K562 (cell line): ENCODE measurements at regions not wholly inside any gene's neighbourhood (a gene's known extent, or its start where the extent isn't known, plus 50 kb on each side); places are given as distances from the start of the nearest gene placed in this dataset.
A peak's percentile ranks its signal among the peaks of the same experiment; 100 is the strongest.

Experiments
- ATAC-seq: fragments of 200-7000 bp; cut with Tn5 transposase; 3 replicates; pipeline ENCODE4 v1.9.1; 2020; ENCODE audit warnings: moderate library complexity
- BruUV-seq: library from RNA; stranded (reverse); fragments of 400-500 nt; replicated peaks from 2 replicates; lab custom pipeline; 2021; lab: Mats Ljungman, UMichigan
- CTCF ChIA-PET: fragments of 300-600 bp; formaldehyde crosslinking; extraction: SDS; loops from one replicate; lab custom pipeline; 2021; ENCODE audit warnings: low intra/inter-chr PET ratio; lab: Yijun Ruan, JAX
- POLR2A ChIA-PET: fragments of 300-600, 350-650 bp; sonication (Branson Sonifier 250); formaldehyde crosslinking; extraction: SDS; loops from one replicate; lab custom pipeline; 2021; ENCODE audit warnings: antibody characterized with exemption, inconsistent platforms; lab: Yijun Ruan, JAX
- DNase-seq, 4 experiments: peaks; one replicate each; pipeline versions ENCODE4 v3.0.0 to v3.0.0-alpha.2; 2011 to 2018; ENCODE audit warnings: low spot score in 3 of 4, mixed read lengths in 3 of 4; ENCODE audit errors: extremely low read depth in 1 of 4
- FAIRE-seq: peaks from 2 replicates; lab custom pipeline; 2011; peaks lifted over from hg19 to GRCh38; lab: Jason Lieb, UNC
- H2AFZ ChIP-seq: 2 replicates; pipeline ENCODE4 v1.6.0; 2011; ENCODE audit warnings: low read depth, low read length, control low read depth, inconsistent platforms
- H3K27ac ChIP-seq: fragments of 200-600 bp; 3 replicates; pipeline ENCODE4 v1.8.0; 2011; ENCODE audit warnings: low read depth, mild to moderate bottlenecking, control low read depth, inconsistent platforms, low read length, moderate library complexity, mixed read lengths; ENCODE audit errors: extremely low read depth
- H3K27me3 ChIP-seq, 2 experiments: fragments of 300-600 bp in 1 of 2; 2 replicates in 1 of 2; 3 replicates in 1 of 2; pipeline versions ENCODE4 v1.6.0 to v1.8.0; 2011; ENCODE audit warnings: inconsistent platforms in 2 of 2, low read length in 2 of 2, mild to moderate bottlenecking in 1 of 2, mixed read lengths in 1 of 2, moderate library complexity in 1 of 2; ENCODE audit not compliant: control insufficient read depth in 2 of 2, insufficient read depth in 2 of 2
- H3K36me3 ChIP-seq: fragments of 300-600 bp; 3 replicates; pipeline ENCODE4 v1.8.0; 2011; ENCODE audit warnings: mild to moderate bottlenecking, low read length, inconsistent platforms; ENCODE audit not compliant: control insufficient read depth, insufficient read depth
- H3K4me1 ChIP-seq, 2 experiments: fragments of 200-600 bp in 1 of 2; replicated peaks in 1 of 2; 2 replicates in 1 of 2; 3 replicates in 1 of 2; pipeline versions ENCODE4 v1.5.1 to v1.8.0; 2011; ENCODE audit warnings: inconsistent platforms in 2 of 2, low read length in 2 of 2, mild to moderate bottlenecking in 1 of 2, mixed read lengths in 1 of 2, moderate library complexity in 1 of 2; ENCODE audit not compliant: control insufficient read depth in 2 of 2, insufficient read depth in 2 of 2
- H3K4me2 ChIP-seq: 2 replicates; pipeline ENCODE4 v1.6.1; 2011; ENCODE audit warnings: low read length, control low read depth, inconsistent platforms, mixed read lengths; ENCODE audit not compliant: insufficient read depth
- H3K4me3 ChIP-seq: fragments of 200-600 bp; sonication (generic), shearing (Covaris generic); 2 replicates; pipeline ENCODE4 v1.5.1; 2016; ENCODE audit warnings: control low read depth, inconsistent platforms
- H3K79me2 ChIP-seq: fragments of 200-600 bp; 3 replicates; pipeline ENCODE4 v1.8.0; 2011; ENCODE audit warnings: low read length, inconsistent platforms; ENCODE audit not compliant: control insufficient read depth, insufficient read depth
- H3K9ac ChIP-seq, 2 experiments: 2 replicates each; pipeline versions ENCODE4 v1.6.0 to v1.6.1; 2011; ENCODE audit warnings: low read depth in 2 of 2, low read length in 2 of 2, control low read depth in 1 of 2, inconsistent platforms in 1 of 2, mild to moderate bottlenecking in 1 of 2, mixed read lengths in 1 of 2; ENCODE audit not compliant: insufficient read depth in 1 of 2
- H3K9me1 ChIP-seq: one replicate; pipeline ENCODE4 v1.6.0; 2011; ENCODE audit warnings: inconsistent platforms, mild to moderate bottlenecking, low read length, moderate library complexity; ENCODE audit not compliant: control insufficient read depth, insufficient read depth
- H3K9me3 ChIP-seq: replicated peaks from 2 replicates; pipeline ENCODE4 v1.5.1; 2011; ENCODE audit warnings: low read depth, low read length, inconsistent platforms; ENCODE audit not compliant: control insufficient read depth, insufficient read depth
- H4K20me1 ChIP-seq: replicated peaks from 2 replicates; pipeline ENCODE4 v1.6.1; 2011; ENCODE audit warnings: low read length, inconsistent platforms, mixed read lengths; ENCODE audit not compliant: control insufficient read depth, insufficient read depth
- ATF1 ChIP-seq, 2 experiments: fragments of 450-650 bp in 1 of 2; IDR thresholded peaks; 2 replicates each; pipeline ENCODE4 v1.6.1; 2016; ENCODE audit warnings: missing compliant biosample characterization in 1 of 2, missing genetic modification characterization in 1 of 2
- ATF7 ChIP-seq: fragments of 450-650 bp; IDR thresholded peaks from 2 replicates; pipeline ENCODE4 v1.7.1; 2014; ENCODE audit warnings: mild to moderate bottlenecking, moderate library complexity
- CSDE1 ChIP-seq, 2 experiments: fragments of 450-650 bp; IDR thresholded peaks; 2 replicates each; pipeline ENCODE4 v1.6.1; 2016; ENCODE audit warnings: mild to moderate bottlenecking in 1 of 2
- JUNB ChIP-seq: fragments of 450-650 bp; formaldehyde crosslinking; conservative IDR thresholded peaks from 2 replicates; pipeline ENCODE4 v1.4.0; 2020; ENCODE audit warnings: mild to moderate bottlenecking
- JUND ChIP-seq, 2 experiments: IDR thresholded peaks; 2 replicates in 1 of 2; 3 replicates in 1 of 2; pipeline ENCODE4 v1.6.1; 2011; ENCODE audit warnings: borderline replicate concordance in 2 of 2, low read depth in 2 of 2, low read length in 2 of 2, improper control_type of control experiment in 1 of 2, missing biosample characterization in 1 of 2, missing genetic modification characterization in 1 of 2, missing genetic modification reagents in 1 of 2
- RBM25 ChIP-seq: fragments of 200-400 bp; formaldehyde crosslinking; IDR thresholded peaks from 2 replicates; pipeline ENCODE4 v1.6.1; 2018; ENCODE audit warnings: low read length, low read depth, moderate library complexity; ENCODE audit not compliant: severe bottlenecking
- WGBS: fragments of 100-300 bp; shearing (Covaris generic); methylation state at CpG from one replicate; pipeline ENCODE4 v1.1.6; 2016; ENCODE audit warnings: low coverage, mixed read lengths; ENCODE audit not compliant: insufficient coverage; ENCODE audit errors: missing lambda C conversion rate; 5-methylcytosine and 5-hydroxymethylcytosine counted together
- in situ Hi-C: fragments of 300-500 bp; cut with MboI; formaldehyde crosslinking; loops from 4 replicates; pipeline ENCODE4 v1.15.0; 2018; ENCODE audit warnings: inconsistent platforms, mixed read lengths
- intact Hi-C: fragments of 100-400 bp; cut with micrococcal nuclease; formaldehyde crosslinking; loops from 2 replicates; pipeline ENCODE4 v1.14.2; 2022
- TF ChIP-seq, protein P1 (sequence below): fragments of 450-650 bp; IDR thresholded peaks from 2 replicates; pipeline ENCODE4 v1.6.1; 2016; ENCODE audit warnings: low read depth, mild to moderate bottlenecking, moderate library complexity
- TF ChIP-seq, protein P2 (sequence below), 2 experiments: fragments of 450-650 bp in 1 of 2; sonication (generic) in 1 of 2; formaldehyde crosslinking in 1 of 2; IDR thresholded peaks in 1 of 2; conservative IDR thresholded peaks in 1 of 2; 2 replicates each; pipeline versions ENCODE4 v1.6.1 to v1.8.1; 2016 to 2023; ENCODE audit warnings: mild to moderate bottlenecking in 2 of 2, moderate library complexity in 2 of 2, inconsistent platforms in 1 of 2, missing genetic modification reagents in 1 of 2

- WGBS = 8% methylated on average over 4 of the region's 4 CpGs
- DNase-seq = no peak
These were observed 82.4 kb upstream of the SLC25A33 start for GRCh38 chr1:9456833-9457232.

More at GRCh38 chr1:9456833-9457232, 82.4 kb upstream of the SLC25A33 start:
- Histone ChIP-seq H3K27me3 (peaks cover 45 to 80% of the 10 kb centered on the region in 2 experiments), H3K79me2 (no peaks in the 10 kb centered on the region), H3K4me1 (no peaks in the 10 kb centered on the region), H3K9ac (no peak overlapping the region), H3K36me3 (no peaks in the 10 kb centered on the region), H4K20me1 (peaks cover 6% of the 10 kb centered on the region; the same call in 1 of the 2 replicates), H3K4me2 (no peak overlapping the region), H3K4me3 (no peak overlapping the region), H3K27ac (no peak overlapping the region), H2AFZ (no peak overlapping the region), H3K9me3 (0 out of 2 replicates have a peak, but pooled peaks cover 2% of the 10 kb centered on the region), H3K9me1 (no peaks in the 10 kb centered on the region)
- ATAC-seq = no peak
- no peak for FAIRE-seq
- ChIA-PET POLR2A (no interaction called here), CTCF (interaction anchor here (1.1 to 6.6 kb wide), 2 partner anchors 167 to 539 kb away, joined by 3 to 90 read pairs; no protein-coding TSS in a partner anchor)
- intact Hi-C loops = loop anchor here (5.0 kb wide), 1 partner anchor 190 kb away; no protein-coding TSS in a partner anchor
- BruUV-seq = no TSS peak
- in situ Hi-C loops = loop anchor here (10.0 kb wide), 1 partner anchor 172 kb away; no protein-coding TSS in a partner anchor
- TF ChIP-seq, protein P1, sequence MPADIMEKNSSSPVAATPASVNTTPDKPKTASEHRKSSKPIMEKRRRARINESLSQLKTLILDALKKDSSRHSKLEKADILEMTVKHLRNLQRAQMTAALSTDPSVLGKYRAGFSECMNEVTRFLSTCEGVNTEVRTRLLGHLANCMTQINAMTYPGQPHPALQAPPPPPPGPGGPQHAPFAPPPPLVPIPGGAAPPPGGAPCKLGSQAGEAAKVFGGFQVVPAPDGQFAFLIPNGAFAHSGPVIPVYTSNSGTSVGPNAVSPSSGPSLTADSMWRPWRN = no peak
- TF ChIP-seq ATF7 (peak; percentile 60; the same call in 1 of the 2 replicates), JUND (IDR thresholded peaks at IDR 0.05; ENCODE audit: borderline replicate concordance, low read depth, low read length) (no peak), JUND (tag; IDR thresholded peaks at IDR 0.05; ENCODE audit: borderline replicate concordance, low read depth, low read length) (peak; percentile 17; the same call in 1 of the 3 replicates), CSDE1 (IDR thresholded peaks at IDR 0.05) (no peak), RBM25 (no peak), JUNB (CRISPR knock-in tag) (0 out of 2 replicates have a peak, but pooled peaks have one; percentile 49), ATF1 (CRISPR knock-in tag; IDR thresholded peaks at IDR 0.05) (no peak), ATF1 (tag; IDR thresholded peaks at IDR 0.05) (peak; percentile 58; the same call in 1 of the 2 replicates)
- TF ChIP-seq, protein P2, sequence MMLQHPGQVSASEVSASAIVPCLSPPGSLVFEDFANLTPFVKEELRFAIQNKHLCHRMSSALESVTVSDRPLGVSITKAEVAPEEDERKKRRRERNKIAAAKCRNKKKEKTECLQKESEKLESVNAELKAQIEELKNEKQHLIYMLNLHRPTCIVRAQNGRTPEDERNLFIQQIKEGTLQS (IDR thresholded peaks at IDR 0.05) = peak; percentile 78
- TF ChIP-seq, protein P2 (CRISPR knock-in tag; conservative IDR thresholded peaks at IDR 0.05) = no peak
- TF ChIP-seq, all 486 proteins: peak for 5
